ENCODE measurements at regions not wholly inside any gene's neighbourhood (a gene's known extent, or its start where the extent isn't known, plus 50 kb on each side); places are given as distances from the start of the nearest gene placed in this dataset.
A peak's percentile ranks its signal among the peaks of the same experiment; 100 is the strongest.
"Not testable (repeated sequence)": the region's sequence is repeated elsewhere in the genome, so short reads cannot be mapped to it uniquely, and the experiment has no call there.

GRCh38 chr4:4655011-4655410 is 113.2 kb upstream of the STX18 start:
- H3K27ac ChIP-seq (ENCODE audit: low read depth, low read length), result no peak overlapping the region
- no CpG with 5 or more reads among the region's 2 CpGs for WGBS (ENCODE audit: insufficient coverage)

GRCh38 chr4:4651811-4652755 is 110.2 kb upstream of the STX18 start:
- Histone ChIP-seq H3K27me3 (ENCODE audit: control insufficient read depth, insufficient read depth, low read length) (no peaks in the 10 kb centered on the region), H3K27ac (ENCODE audit: low read depth, low read length) (no peak overlapping the region), H3K4me1 (ENCODE audit: control insufficient read depth, insufficient read depth, low read length) (peaks cover 5% of the 10 kb centered on the region), H3K36me3 (ENCODE audit: control insufficient read depth, insufficient read depth, low read length) (no peaks in the 10 kb centered on the region), H3K9me3 (ENCODE audit: control insufficient read depth, insufficient read depth, low read length) (no peaks in the 10 kb centered on the region), H3K4me3 (ENCODE audit: low read depth, low read length) (no peak overlapping the region)
- DNase-seq (ENCODE audit: low read depth in 4 of 6, low spot score in 6 of 6), result peak in 1 of 6 donors; percentile 86
- 53% methylated on average over 9 of the region's 12 CpGs for WGBS (ENCODE audit: insufficient coverage)

More at GRCh38 chr4:4655011-4655410, 113.2 kb upstream of the STX18 start:
- no peak overlapping the region for H3K4me3 ChIP-seq (ENCODE audit: low read depth, low read length)
- H3K27me3 ChIP-seq (ENCODE audit: control insufficient read depth, insufficient read depth, low read length), result no peaks in the 10 kb centered on the region
- H3K9me3 ChIP-seq (ENCODE audit: control insufficient read depth, insufficient read depth, low read length), result peaks cover 3% of the 10 kb centered on the region
- peaks cover 5% of the 10 kb centered on the region for H3K4me1 ChIP-seq (ENCODE audit: control insufficient read depth, insufficient read depth, low read length)
- no peak for DNase-seq (ENCODE audit: low read depth in 4 of 6, low spot score in 6 of 6)
- H3K36me3 ChIP-seq (ENCODE audit: control insufficient read depth, insufficient read depth, low read length), result no peaks in the 10 kb centered on the region

GRCh38 chr4:4647041-4647440 is 105.2 kb upstream of the STX18 start:
- Histone ChIP-seq H3K4me3 (ENCODE audit: low read depth, low read length) (no peak overlapping the region), H3K27ac (ENCODE audit: low read depth, low read length) (no peak overlapping the region), H3K9me3 (ENCODE audit: control insufficient read depth, insufficient read depth, low read length) (no peaks in the 10 kb centered on the region), H3K36me3 (ENCODE audit: control insufficient read depth, insufficient read depth, low read length) (no peaks in the 10 kb centered on the region), H3K4me1 (ENCODE audit: control insufficient read depth, insufficient read depth, low read length) (peaks cover 5% of the 10 kb centered on the region), H3K27me3 (ENCODE audit: control insufficient read depth, insufficient read depth, low read length) (no peaks in the 10 kb centered on the region)
- WGBS (ENCODE audit: insufficient coverage), result 55% methylated on average over 1 of the region's 1 CpG
- DNase-seq (ENCODE audit: low read depth in 4 of 6, low spot score in 6 of 6), result no peak

- Histone ChIP-seq H3K4me1 (ENCODE audit: control insufficient read depth, insufficient read depth, low read length) (peaks cover 14% of the 10 kb centered on the region), H3K27ac (ENCODE audit: low read depth, low read length) (peak overlapping the region; percentile 37), H3K36me3 (ENCODE audit: control insufficient read depth, insufficient read depth, low read length) (no peaks in the 10 kb centered on the region), H3K4me3 (ENCODE audit: low read depth, low read length) (no peak overlapping the region), H3K27me3 (ENCODE audit: control insufficient read depth, insufficient read depth, low read length) (no peaks in the 10 kb centered on the region), H3K9me3 (ENCODE audit: control insufficient read depth, insufficient read depth, low read length) (no peaks in the 10 kb centered on the region)
- WGBS (ENCODE audit: insufficient coverage), result 68% methylated on average over 3 of the region's 3 CpGs
- DNase-seq (ENCODE audit: low read depth in 4 of 6, low spot score in 6 of 6), result no peak
Observed at GRCh38 chr4:4645743-4646142, 103.9 kb upstream of the STX18 start.

GRCh38 chr4:4644277-4644676 is 102.4 kb upstream of the STX18 start:
- H3K36me3 ChIP-seq (ENCODE audit: control insufficient read depth, insufficient read depth, low read length); H3K9me3 ChIP-seq (ENCODE audit: control insufficient read depth, insufficient read depth, low read length); DNase-seq (ENCODE audit: low read depth in 4 of 6, low spot score in 6 of 6); H3K27ac ChIP-seq (ENCODE audit: low read depth, low read length); H3K4me3 ChIP-seq (ENCODE audit: low read depth, low read length); H3K27me3 ChIP-seq (ENCODE audit: control insufficient read depth, insufficient read depth, low read length): not testable (repeated sequence)
- H3K4me1 ChIP-seq (ENCODE audit: control insufficient read depth, insufficient read depth, low read length), result peaks cover 17% of the 10 kb centered on the region
- WGBS (ENCODE audit: insufficient coverage), result 100% methylated on average over 4 of the region's 5 CpGs

GRCh38 chr4:4643743-4644142 is 101.9 kb upstream of the STX18 start:
- 83% methylated on average over 2 of the region's 6 CpGs for WGBS (ENCODE audit: insufficient coverage)
- not testable (repeated sequence) for H3K4me3 ChIP-seq (ENCODE audit: low read depth, low read length)
- H3K4me1 ChIP-seq (ENCODE audit: control insufficient read depth, insufficient read depth, low read length), result peaks cover 17% of the 10 kb centered on the region

GRCh38 chr4:4643306-4643705 is 101.5 kb upstream of the STX18 start:
- H3K9me3 ChIP-seq (ENCODE audit: control insufficient read depth, insufficient read depth, low read length), result no peaks in the 10 kb centered on the region
- H3K36me3 ChIP-seq (ENCODE audit: control insufficient read depth, insufficient read depth, low read length), result no peaks in the 10 kb centered on the region
- peaks cover 17% of the 10 kb centered on the region for H3K4me1 ChIP-seq (ENCODE audit: control insufficient read depth, insufficient read depth, low read length)
- DNase-seq (ENCODE audit: low read depth in 4 of 6, low spot score in 6 of 6), result no peak
- no peaks in the 10 kb centered on the region for H3K27me3 ChIP-seq (ENCODE audit: control insufficient read depth, insufficient read depth, low read length)
- no peak overlapping the region for H3K4me3 ChIP-seq (ENCODE audit: low read depth, low read length)
- no CpG with 5 or more reads among the region's 5 CpGs for WGBS (ENCODE audit: insufficient coverage)
- no peak overlapping the region for H3K27ac ChIP-seq (ENCODE audit: low read depth, low read length)

More at GRCh38 chr4:4643743-4644142, 101.9 kb upstream of the STX18 start:
- not testable (repeated sequence) for DNase-seq (ENCODE audit: low read depth in 4 of 6, low spot score in 6 of 6); H3K36me3 ChIP-seq (ENCODE audit: control insufficient read depth, insufficient read depth, low read length); H3K27ac ChIP-seq (ENCODE audit: low read depth, low read length); H3K9me3 ChIP-seq (ENCODE audit: control insufficient read depth, insufficient read depth, low read length); H3K27me3 ChIP-seq (ENCODE audit: control insufficient read depth, insufficient read depth, low read length)

GRCh38 chr4:4642496-4643000 is 100.7 kb upstream of the STX18 start:
- peak overlapping the region; percentile 63 for H3K27ac ChIP-seq (ENCODE audit: low read depth, low read length)
- no peaks in the 10 kb centered on the region for H3K27me3 ChIP-seq (ENCODE audit: control insufficient read depth, insufficient read depth, low read length)
- 53% methylated on average over 2 of the region's 6 CpGs for WGBS (ENCODE audit: insufficient coverage)
- no peak overlapping the region for H3K4me3 ChIP-seq (ENCODE audit: low read depth, low read length)
- H3K9me3 ChIP-seq (ENCODE audit: control insufficient read depth, insufficient read depth, low read length), result no peaks in the 10 kb centered on the region
- peaks cover 17% of the 10 kb centered on the region for H3K4me1 ChIP-seq (ENCODE audit: control insufficient read depth, insufficient read depth, low read length)
- no peaks in the 10 kb centered on the region for H3K36me3 ChIP-seq (ENCODE audit: control insufficient read depth, insufficient read depth, low read length)
- peak in 1 of 6 donors; percentile 28 for DNase-seq (ENCODE audit: low read depth in 4 of 6, low spot score in 6 of 6)

GRCh38 chr4:4641661-4642495 is 100.0 kb upstream of the STX18 start:
- H3K27ac ChIP-seq (ENCODE audit: low read depth, low read length), result peak overlapping the region; percentile 63
- H3K27me3 ChIP-seq (ENCODE audit: control insufficient read depth, insufficient read depth, low read length), result no peaks in the 10 kb centered on the region
- 46% methylated on average over 18 of the region's 23 CpGs for WGBS (ENCODE audit: insufficient coverage)
- H3K9me3 ChIP-seq (ENCODE audit: control insufficient read depth, insufficient read depth, low read length), result no peaks in the 10 kb centered on the region
- no peaks in the 10 kb centered on the region for H3K36me3 ChIP-seq (ENCODE audit: control insufficient read depth, insufficient read depth, low read length)
- peaks cover 17% of the 10 kb centered on the region for H3K4me1 ChIP-seq (ENCODE audit: control insufficient read depth, insufficient read depth, low read length)
- peak in 2 of 6 donors; percentile 17 to 60 for DNase-seq (ENCODE audit: low read depth in 4 of 6, low spot score in 6 of 6)
- no peak overlapping the region for H3K4me3 ChIP-seq (ENCODE audit: low read depth, low read length)
